Mucosa of descending colon (tissue), 3 donors: ENCODE measurements at regions not wholly inside any gene's neighbourhood (a gene's known extent, or its start where the extent isn't known, plus 50 kb on each side); places are given as distances from the start of the nearest gene placed in this dataset.

Source experiments
- ATAC-seq: fragments of 200-7000 bp; cut with Tn5 transposase; one replicate; pipeline ENCODE4 v1.9.1; 2020; ENCODE audit warnings: mild to moderate bottlenecking, moderate library complexity
- DNase-seq, 3 donors: peaks; one replicate each; pipeline ENCODE4 v3.0.0-alpha.2; 2020
- H3K36me3 ChIP-seq: fragments of 200-600 bp; one replicate; pipeline ENCODE4 v1.8.0; 2021; ENCODE audit warnings: low read depth, mild to moderate bottlenecking
- H3K4me1 ChIP-seq: fragments of 200-600 bp; one replicate; pipeline ENCODE4 v1.8.0; 2021; ENCODE audit warnings: low read depth, mild to moderate bottlenecking
- H3K4me3 ChIP-seq: fragments of 200-600 bp; one replicate; pipeline ENCODE4 v1.8.0; 2021; ENCODE audit warnings: mild to moderate bottlenecking
- H3K9me3 ChIP-seq: fragments of 200-600 bp; one replicate; pipeline ENCODE4 v1.8.0; 2021; ENCODE audit warnings: mild to moderate bottlenecking
- intact Hi-C, 2 donors: fragments of 100-400 bp; cut with DNase I in 1 of 2; cut with micrococcal nuclease in 1 of 2; formaldehyde crosslinking; loops; one replicate each; pipeline versions ENCODE4 v1.11.0 to v1.11.1; 2022; cut with DNase I, micrococcal nuclease
- TF ChIP-seq, protein P1 (sequence below): fragments of 200-600 bp; IDR thresholded peaks from one replicate; pipeline ENCODE4 v1.8.0; 2022; ENCODE audit warnings: antibody characterized with exemption, mild to moderate bottlenecking
- donor health status: DM: no; HTN: no; CAD: no; lungs with moderate emphysema.
- donor health status: DM: no; HTN: no; CAD: no.
- donor health status: DM: no; HTN: yes; CAD: no.

DNA sequence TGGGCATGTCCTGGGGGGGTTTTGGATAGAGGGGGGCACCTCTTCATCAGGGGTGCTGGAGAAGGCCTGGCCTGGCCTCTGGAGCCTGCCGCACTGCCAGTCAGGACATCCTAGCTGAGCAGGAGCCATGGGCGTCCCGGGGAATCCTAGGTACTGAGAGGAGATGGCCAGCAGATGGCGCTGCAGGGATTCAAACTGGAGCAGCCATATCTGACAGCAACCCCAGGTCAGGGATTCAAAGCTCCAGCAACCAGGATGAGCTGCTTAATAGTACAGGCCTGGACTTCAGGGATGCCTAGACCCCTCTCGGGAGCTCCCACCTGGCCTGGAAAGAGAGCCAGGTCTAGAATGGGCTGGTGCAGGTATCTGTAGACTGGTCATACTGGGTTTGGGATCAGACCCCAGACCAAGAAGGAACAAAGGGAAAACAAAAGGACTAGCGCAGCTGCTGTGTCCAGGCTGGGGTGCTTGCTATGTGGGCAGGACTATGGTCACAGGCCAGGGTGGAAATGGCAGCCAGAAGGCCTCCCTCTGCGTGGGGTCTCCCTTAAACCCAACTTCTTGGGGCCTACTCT is 306.9 kb upstream of the RBFOX1 start:
- Histone ChIP-seq H3K36me3 (no peaks in the 10 kb centered on the region), H3K9me3 (no peaks in the 10 kb centered on the region), H3K4me1 (no peaks in the 10 kb centered on the region), H3K4me3 (no peak overlapping the region)
- DNase-seq (peak; percentile 60 to 78 (median 71)), ATAC-seq (peak; percentile 84)
- intact Hi-C loops, result no loop called here
- TF ChIP-seq, protein P1, sequence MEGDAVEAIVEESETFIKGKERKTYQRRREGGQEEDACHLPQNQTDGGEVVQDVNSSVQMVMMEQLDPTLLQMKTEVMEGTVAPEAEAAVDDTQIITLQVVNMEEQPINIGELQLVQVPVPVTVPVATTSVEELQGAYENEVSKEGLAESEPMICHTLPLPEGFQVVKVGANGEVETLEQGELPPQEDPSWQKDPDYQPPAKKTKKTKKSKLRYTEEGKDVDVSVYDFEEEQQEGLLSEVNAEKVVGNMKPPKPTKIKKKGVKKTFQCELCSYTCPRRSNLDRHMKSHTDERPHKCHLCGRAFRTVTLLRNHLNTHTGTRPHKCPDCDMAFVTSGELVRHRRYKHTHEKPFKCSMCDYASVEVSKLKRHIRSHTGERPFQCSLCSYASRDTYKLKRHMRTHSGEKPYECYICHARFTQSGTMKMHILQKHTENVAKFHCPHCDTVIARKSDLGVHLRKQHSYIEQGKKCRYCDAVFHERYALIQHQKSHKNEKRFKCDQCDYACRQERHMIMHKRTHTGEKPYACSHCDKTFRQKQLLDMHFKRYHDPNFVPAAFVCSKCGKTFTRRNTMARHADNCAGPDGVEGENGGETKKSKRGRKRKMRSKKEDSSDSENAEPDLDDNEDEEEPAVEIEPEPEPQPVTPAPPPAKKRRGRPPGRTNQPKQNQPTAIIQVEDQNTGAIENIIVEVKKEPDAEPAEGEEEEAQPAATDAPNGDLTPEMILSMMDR, result peak; percentile 39

DNA sequence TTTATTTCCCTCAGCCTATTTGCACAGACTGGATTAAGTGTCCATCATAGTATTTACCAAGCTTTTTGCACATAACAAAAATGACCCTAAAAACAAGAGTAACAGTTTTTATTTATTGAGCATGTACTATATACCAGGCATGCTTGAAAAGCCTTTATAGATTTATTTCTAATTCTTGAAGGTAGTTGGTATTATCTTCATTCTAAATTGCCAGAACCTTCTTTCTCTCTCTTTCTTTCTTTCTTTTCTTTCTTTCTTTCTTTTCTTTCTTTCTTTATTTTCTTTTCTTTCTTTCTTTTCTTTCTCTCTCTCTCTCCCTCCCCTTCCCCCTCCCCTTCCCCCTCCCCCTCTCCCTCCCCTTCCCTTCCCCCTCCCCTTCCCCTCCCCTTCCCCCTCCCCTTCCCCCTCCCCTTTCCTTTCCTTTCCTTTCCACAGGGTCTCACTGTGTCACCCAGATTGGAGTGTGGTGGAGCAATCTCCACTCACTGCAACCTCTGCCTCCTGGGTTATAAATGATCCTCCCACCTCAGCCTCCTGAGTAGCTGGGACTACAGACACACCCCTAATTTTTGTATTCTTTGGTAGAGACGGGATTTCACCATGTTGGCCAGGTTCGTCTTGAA is 310.9 kb upstream of the RBFOX1 start:
- no peaks in the 10 kb centered on the region for H3K9me3 ChIP-seq
- DNase-seq, result no peak
- intact Hi-C loops, result no loop called here
- H3K4me1 ChIP-seq, result no peaks in the 10 kb centered on the region
- TF ChIP-seq, protein P1, result no peak
- H3K4me3 ChIP-seq, result no peak overlapping the region
- ATAC-seq, result no peak
- H3K36me3 ChIP-seq, result no peaks in the 10 kb centered on the region

DNA sequence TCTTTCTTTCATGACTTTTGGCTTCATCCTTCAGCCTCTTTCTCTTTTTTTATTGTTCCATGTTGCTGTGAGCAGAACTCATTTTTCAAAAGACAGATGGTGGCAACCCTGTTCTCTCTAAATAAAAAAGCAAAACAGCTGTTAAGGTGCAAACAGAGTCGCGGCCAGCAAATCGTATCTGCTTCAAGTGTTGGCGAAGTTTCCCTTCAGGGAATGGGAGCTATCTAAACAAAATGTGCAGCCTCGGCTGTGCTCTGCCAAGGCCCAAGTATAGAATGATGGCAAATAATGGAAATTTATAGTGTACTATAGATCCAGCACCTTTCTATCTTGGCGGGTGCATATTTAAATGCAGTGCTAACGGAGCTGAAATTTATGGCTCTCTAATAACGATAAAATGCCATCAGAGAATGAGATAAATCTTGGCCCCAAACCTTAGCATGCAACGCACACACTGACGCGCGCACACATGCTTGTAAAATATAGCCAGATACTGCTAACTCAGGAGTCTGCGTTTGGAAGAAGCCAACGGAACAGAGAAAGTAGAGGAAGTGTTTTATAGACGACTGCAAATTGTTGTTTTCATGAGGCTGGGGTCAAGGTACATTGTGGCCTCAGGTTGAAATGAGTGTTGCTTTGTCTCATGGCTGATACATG is 315.5 kb upstream of the RBFOX1 start:
- TF ChIP-seq, protein P1, result no peak
- Histone ChIP-seq H3K4me1 (no peaks in the 10 kb centered on the region), H3K36me3 (no peaks in the 10 kb centered on the region), H3K4me3 (no peak overlapping the region), H3K9me3 (no peaks in the 10 kb centered on the region)
- DNase-seq (no peak), ATAC-seq (no peak)
- intact Hi-C loops, result no loop called here

DNA sequence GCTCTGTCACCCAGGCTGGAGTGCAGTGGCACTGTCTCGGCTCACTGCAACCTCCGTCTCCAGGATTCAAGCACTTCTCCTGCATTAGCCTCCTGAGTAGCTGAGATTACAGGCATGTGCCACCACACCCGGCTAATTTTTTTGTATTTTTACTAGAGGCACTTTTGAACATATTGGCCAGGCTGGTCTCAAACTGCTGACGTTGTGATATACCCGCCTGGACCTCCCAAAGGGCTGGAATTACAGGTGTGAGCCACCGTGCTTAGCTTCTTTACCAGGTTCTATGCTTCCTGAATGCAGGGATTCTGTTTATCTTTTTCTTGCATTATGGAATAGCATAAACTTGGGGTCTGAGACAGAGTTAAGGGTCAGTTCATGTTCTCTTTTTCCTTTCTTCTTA is 317.9 kb upstream of the RBFOX1 start:
- intact Hi-C loops, result no loop called here
- ATAC-seq, result no peak
- no peaks in the 10 kb centered on the region for H3K4me1 ChIP-seq
- H3K9me3 ChIP-seq, result no peaks in the 10 kb centered on the region
- no peak for DNase-seq
- H3K4me3 ChIP-seq, result no peak overlapping the region
- H3K36me3 ChIP-seq, result no peaks in the 10 kb centered on the region
- TF ChIP-seq, protein P1, result no peak

DNA sequence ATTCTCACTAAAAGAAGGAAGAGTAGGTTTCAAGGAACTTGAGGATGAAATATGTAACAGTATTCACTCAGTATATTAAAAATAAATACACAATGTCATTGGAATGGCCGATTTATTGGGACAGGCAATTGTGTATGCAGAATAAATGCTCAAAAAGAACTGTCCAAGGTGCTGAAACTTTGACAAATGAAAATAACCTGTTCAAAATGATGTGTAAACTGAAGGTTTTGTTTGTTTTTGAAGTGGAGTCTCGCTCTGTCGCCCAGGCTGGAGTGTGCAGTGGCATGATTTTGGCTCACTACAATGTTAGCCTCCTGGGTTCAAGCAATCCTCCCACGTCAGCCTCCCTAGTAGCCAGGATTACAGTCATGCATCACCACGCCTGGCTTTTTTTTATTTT is 318.7 kb upstream of the RBFOX1 start:
- no peaks in the 10 kb centered on the region for H3K9me3 ChIP-seq
- H3K4me1 ChIP-seq, result no peaks in the 10 kb centered on the region
- ATAC-seq (no peak), DNase-seq (no peak)
- TF ChIP-seq, protein P1, result no peak
- H3K36me3 ChIP-seq, result no peaks in the 10 kb centered on the region
- no peak overlapping the region for H3K4me3 ChIP-seq
- intact Hi-C loops, result no loop called here
